OCI-LY7 (cell line): ENCODE measurements at regions not wholly inside any gene's neighbourhood (a gene's known extent, or its start where the extent isn't known, plus 50 kb on each side); places are given as distances from the start of the nearest gene placed in this dataset.

Experiments used
- BruUV-seq: library from RNA; stranded (reverse); fragments of 400-500 nt; replicated peaks from 2 replicates; lab custom pipeline; 2021; lab: Mats Ljungman, UMichigan
- CTCF ChIA-PET: fragments of 300-600 bp; sonication (Branson Sonifier 250); formaldehyde crosslinking; loops from one replicate; lab custom pipeline; 2022; ENCODE audit warnings: antibody characterized with exemption; ENCODE audit not compliant: unreplicated experiment; lab: Charles Lee
- POLR2A ChIA-PET: fragments of 300-600 bp; sonication (Branson Sonifier 250); formaldehyde crosslinking; loops from one replicate; lab custom pipeline; 2022; ENCODE audit warnings: antibody characterized with exemption; lab: Charles Lee
- DNase-seq: peaks from one replicate; pipeline ENCODE4 v3.0.0-alpha.2; 2015; ENCODE audit warnings: low spot score
- H2AFZ ChIP-seq: fragments of 200-600 bp; sonication (generic), shearing (Covaris generic); 2 replicates; pipeline ENCODE4 v1.6.1; 2014; ENCODE audit warnings: mild to moderate bottlenecking, antibody characterized with exemption, low read length, moderate library complexity
- H3K27ac ChIP-seq: fragments of 200-600 bp; sonication (generic); 2 replicates; pipeline ENCODE4 v1.5.1; 2014; ENCODE audit warnings: mixed run types, low read depth, mild to moderate bottlenecking, moderate library complexity, low read length, inconsistent platforms; ENCODE audit not compliant: poor library complexity, severe bottlenecking
- H3K36me3 ChIP-seq: fragments of 200-600 bp; sonication (generic); 2 replicates; pipeline ENCODE4 v1.6.1; 2014; ENCODE audit warnings: mild to moderate bottlenecking, antibody characterized with exemption, low read length, moderate library complexity, mixed read lengths; ENCODE audit not compliant: insufficient read depth
- H3K4me1 ChIP-seq: fragments of 200-600 bp; sonication (generic); 2 replicates; pipeline ENCODE4 v1.5.1; 2014; ENCODE audit warnings: mild to moderate bottlenecking, low read length; ENCODE audit not compliant: insufficient read depth, poor library complexity, severe bottlenecking
- H3K4me2 ChIP-seq: fragments of 200-600 bp; sonication (generic); 2 replicates; pipeline ENCODE4 v1.6.1; 2014; ENCODE audit warnings: mild to moderate bottlenecking, low read length
- H3K4me3 ChIP-seq: fragments of 200-600 bp; sonication (generic); 2 replicates; pipeline ENCODE4 v1.5.1; 2014; ENCODE audit warnings: mild to moderate bottlenecking, low read depth, low read length; ENCODE audit not compliant: poor library complexity, severe bottlenecking
- H3K79me2 ChIP-seq: fragments of 200-600 bp; sonication (generic); 2 replicates; pipeline ENCODE4 v1.6.1; 2016; ENCODE audit warnings: low read depth, mild to moderate bottlenecking, low read length, moderate library complexity, mixed read lengths; ENCODE audit not compliant: insufficient read depth
- H3K9me2 ChIP-seq: fragments of 200-600 bp; sonication (generic); 2 replicates; pipeline ENCODE4 v1.6.1; 2016; ENCODE audit warnings: mild to moderate bottlenecking, low read length, mixed read lengths; ENCODE audit not compliant: insufficient read depth
- H3K9me3 ChIP-seq: fragments of 200-600 bp; sonication (generic); 2 replicates; pipeline ENCODE4 v1.6.1; 2014; ENCODE audit warnings: mild to moderate bottlenecking, mixed run types, low read length, mixed read lengths
- H4K20me1 ChIP-seq: fragments of 200-600 bp; sonication (generic); 2 replicates; pipeline ENCODE4 v1.6.1; 2014; ENCODE audit warnings: mild to moderate bottlenecking, antibody characterized with exemption, low read length, moderate library complexity, mixed read lengths; ENCODE audit not compliant: insufficient read depth
- EZH2phosphoT487 ChIP-seq: fragments of 200-600 bp; sonication (generic); IDR thresholded peaks from 2 replicates; pipeline ENCODE4 v1.6.1; 2018; ENCODE audit warnings: low read depth, borderline replicate concordance, mild to moderate bottlenecking, mixed run types, antibody characterized with exemption, low read length, moderate library complexity, mixed read lengths
- intact Hi-C: fragments of 100-400 bp; cut with micrococcal nuclease; formaldehyde crosslinking; loops from one replicate; pipeline ENCODE4 v1.10.0; 2022; ENCODE audit not compliant: unreplicated experiment
- TF ChIP-seq, protein P1 (sequence below): fragments of 200-600 bp; sonication (generic); conservative IDR thresholded peaks from 2 replicates; pipeline ENCODE4 v1.5.1; 2014; ENCODE audit warnings: mild to moderate bottlenecking, antibody characterized with exemption, low read length, moderate library complexity, mixed read lengths

DNA sequence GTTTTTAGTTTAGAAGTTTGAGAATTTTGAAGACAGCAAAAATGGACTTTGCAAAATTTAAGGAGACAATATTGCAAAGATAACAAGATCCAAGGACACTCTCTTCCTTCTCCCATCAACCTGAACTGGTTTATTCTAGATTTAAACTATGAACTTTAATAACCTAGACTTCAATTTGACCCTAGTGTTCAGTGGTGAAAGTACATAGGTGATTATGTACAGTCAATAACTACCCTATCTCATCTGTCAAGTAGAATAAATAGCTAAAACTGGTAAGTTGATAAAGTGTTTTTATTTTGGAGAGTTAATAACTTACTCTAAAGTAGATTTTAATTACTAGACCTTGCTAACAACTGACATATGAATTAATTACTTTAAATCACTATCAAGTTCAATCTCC, 52.9 kb upstream of the NFE2L2 start:
- Histone ChIP-seq H3K4me3 (no peak overlapping the region), H4K20me1 (no peaks in the 10 kb centered on the region), H3K9me3 (no peaks in the 10 kb centered on the region), H3K27ac (no peak overlapping the region), H3K9me2 (no peaks in the 10 kb centered on the region), H2AFZ (no peak overlapping the region), H3K79me2 (no peaks in the 10 kb centered on the region), H3K36me3 (no peaks in the 10 kb centered on the region), H3K4me1 (peaks cover 15% of the 10 kb centered on the region), H3K4me2 (no peak overlapping the region)
- no peak for DNase-seq
- ChIA-PET CTCF (no interaction called here), POLR2A (no interaction called here)
- BruUV-seq = no TSS peak
- intact Hi-C loops = no loop called here
- TF ChIP-seq EZH2phosphoT487 = no peak
- TF ChIP-seq, protein P1, sequence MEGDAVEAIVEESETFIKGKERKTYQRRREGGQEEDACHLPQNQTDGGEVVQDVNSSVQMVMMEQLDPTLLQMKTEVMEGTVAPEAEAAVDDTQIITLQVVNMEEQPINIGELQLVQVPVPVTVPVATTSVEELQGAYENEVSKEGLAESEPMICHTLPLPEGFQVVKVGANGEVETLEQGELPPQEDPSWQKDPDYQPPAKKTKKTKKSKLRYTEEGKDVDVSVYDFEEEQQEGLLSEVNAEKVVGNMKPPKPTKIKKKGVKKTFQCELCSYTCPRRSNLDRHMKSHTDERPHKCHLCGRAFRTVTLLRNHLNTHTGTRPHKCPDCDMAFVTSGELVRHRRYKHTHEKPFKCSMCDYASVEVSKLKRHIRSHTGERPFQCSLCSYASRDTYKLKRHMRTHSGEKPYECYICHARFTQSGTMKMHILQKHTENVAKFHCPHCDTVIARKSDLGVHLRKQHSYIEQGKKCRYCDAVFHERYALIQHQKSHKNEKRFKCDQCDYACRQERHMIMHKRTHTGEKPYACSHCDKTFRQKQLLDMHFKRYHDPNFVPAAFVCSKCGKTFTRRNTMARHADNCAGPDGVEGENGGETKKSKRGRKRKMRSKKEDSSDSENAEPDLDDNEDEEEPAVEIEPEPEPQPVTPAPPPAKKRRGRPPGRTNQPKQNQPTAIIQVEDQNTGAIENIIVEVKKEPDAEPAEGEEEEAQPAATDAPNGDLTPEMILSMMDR = no peak

DNA sequence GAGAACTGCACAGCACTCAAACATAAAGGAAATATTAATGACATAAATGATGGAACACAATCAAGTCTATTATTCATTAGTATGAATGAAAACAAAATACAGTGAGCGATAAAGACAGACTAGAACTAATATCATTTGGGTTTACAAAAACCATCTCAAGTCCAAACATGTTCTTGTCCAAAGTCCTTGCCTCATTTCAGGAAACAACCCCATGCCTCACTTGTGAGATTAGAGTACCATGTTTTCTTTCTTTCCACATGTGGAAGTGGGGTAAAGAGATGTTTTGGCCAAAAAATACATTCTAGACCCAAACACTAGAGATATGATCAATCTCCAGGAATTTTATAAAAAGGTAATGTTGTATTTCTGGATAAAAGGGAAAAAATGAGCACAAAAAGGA, 53.3 kb upstream of the NFE2L2 start:
- POLR2A ChIA-PET = no interaction called here
- H3K4me2 ChIP-seq = no peak overlapping the region

DNA sequence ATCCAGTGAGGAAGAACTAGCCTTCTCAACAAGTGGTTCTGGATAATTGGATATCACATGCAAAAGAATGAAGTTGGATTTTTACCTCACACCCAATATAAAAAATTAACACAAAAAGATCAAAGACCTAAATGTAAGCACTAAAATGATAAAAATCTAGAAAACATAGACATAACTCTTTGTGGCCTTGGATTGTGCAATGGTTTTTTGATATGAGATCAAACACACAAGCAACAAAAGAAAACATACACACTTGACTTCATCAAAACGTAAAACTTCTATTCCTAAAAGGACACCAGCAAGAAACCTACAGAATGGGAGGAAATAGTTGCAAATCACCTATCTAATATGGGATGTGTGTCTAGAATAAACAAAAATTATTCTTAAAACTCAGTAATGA, 54.1 kb upstream of the NFE2L2 start:
- peaks cover 15% of the 10 kb centered on the region for H3K4me1 ChIP-seq
- H3K27ac ChIP-seq = no peak overlapping the region
- H4K20me1 ChIP-seq = no peaks in the 10 kb centered on the region
- no peak overlapping the region for H2AFZ ChIP-seq
- H3K4me2 ChIP-seq = no peak overlapping the region
- H3K79me2 ChIP-seq = no peaks in the 10 kb centered on the region
- intact Hi-C loops = no loop called here
- H3K9me2 ChIP-seq = no peaks in the 10 kb centered on the region
- ChIA-PET CTCF (no interaction called here), POLR2A (no interaction called here)
- no peak for DNase-seq
- no TSS peak for BruUV-seq
- no peaks in the 10 kb centered on the region for H3K9me3 ChIP-seq
- no peaks in the 10 kb centered on the region for H3K36me3 ChIP-seq
- TF ChIP-seq, protein P1 = no peak
- TF ChIP-seq EZH2phosphoT487 = no peak
- no peak overlapping the region for H3K4me3 ChIP-seq

More for the DNA sequence above, 53.3 kb upstream of the NFE2L2 start:
- Histone ChIP-seq H3K4me1 (peaks cover 15% of the 10 kb centered on the region), H2AFZ (no peak overlapping the region), H3K4me3 (no peak overlapping the region), H3K36me3 (no peaks in the 10 kb centered on the region), H3K9me3 (no peaks in the 10 kb centered on the region), H3K79me2 (no peaks in the 10 kb centered on the region), H4K20me1 (no peaks in the 10 kb centered on the region), H3K27ac (no peak overlapping the region), H3K9me2 (no peaks in the 10 kb centered on the region)
- TF ChIP-seq, protein P1 = no peak
- no peak for TF ChIP-seq EZH2phosphoT487
- BruUV-seq = no TSS peak
- intact Hi-C loops = no loop called here
- CTCF ChIA-PET = no interaction called here
- no peak for DNase-seq
